Heart left ventricle (tissue), 13 donors: ENCODE measurements at regions not wholly inside any gene's neighbourhood (a gene's known extent, or its start where the extent isn't known, plus 50 kb on each side); places are given as distances from the start of the nearest gene placed in this dataset.

Experiments
- POLR2A ChIP-seq, 2 donors: fragments of 450-650 bp; IDR thresholded peaks; one replicate each; pipeline ENCODE4 v1.6.1; 2017; ENCODE audit warnings: antibody characterized with exemption in 2 of 2, mild to moderate bottlenecking in 2 of 2, moderate library complexity in 2 of 2
- TF ChIP-seq, protein P1 (sequence below), 12 donors: fragments of 200-600 bp; sonication (generic) in 4 of 12; IDR thresholded peaks; one replicate each; pipeline versions ENCODE4 v1.5.0 to v1.8.0; 2018 to 2022; ENCODE audit warnings: antibody characterized with exemption in 12 of 12, mild to moderate bottlenecking in 5 of 12
- donor health status: ischemic (EF 13 %, LVEDD 7.1; RV severe dilation, severe dysfunction).
- donor health status: DM: no; HTN: yes; CAD: no.
- donor health status: DM: no; HTN: no; CAD: no.
- donor health status: ischemic (EF 25% LVEDD 6.9; RV normal size, moderate dysfunction).
- donor health status: ischemic (EF 25% LVEDD 5.7; RV mildly dilated, moderate dysfunction).
- donor health status: ischemic (EF 35%, LVEDD 5.7; RV mildly dilated, moderate dysfunction).
- donor health status: nonischemic (EF 11% LVEDD 7.7; RV severe dilation, severe dysfunction).
- donor health status: DM: yes; HTN: yes; CAD: no.
- donor health status: PGD.
- donor health status: ischemic (EF 29% LVEDD 5.4; RV normal size, mild dysfunction).
- donor health status: nonischemic (EF 23%, LVEDD 6.1; RV moderate dilation, normal function).

DNA sequence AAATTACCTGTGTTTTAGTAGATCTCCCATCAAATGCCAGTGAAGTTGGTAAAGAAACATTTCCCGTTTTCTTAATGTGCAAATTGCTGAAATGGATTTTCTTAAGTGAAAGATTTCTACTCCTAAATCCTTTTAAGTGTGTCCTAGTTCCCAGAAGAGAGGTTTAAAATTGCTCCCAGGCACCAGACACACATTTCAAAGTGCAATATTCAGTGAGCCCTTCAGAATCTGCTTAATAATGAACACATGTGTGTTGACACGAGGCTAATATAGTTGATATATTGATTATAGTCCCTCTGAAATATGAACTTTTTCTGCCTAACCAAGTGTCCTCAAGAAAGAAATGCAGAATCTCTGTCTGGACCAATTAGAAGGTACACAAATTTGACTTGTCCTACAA is 861.7 kb upstream of the CNTNAP5 start:
- TF ChIP-seq, protein P1, sequence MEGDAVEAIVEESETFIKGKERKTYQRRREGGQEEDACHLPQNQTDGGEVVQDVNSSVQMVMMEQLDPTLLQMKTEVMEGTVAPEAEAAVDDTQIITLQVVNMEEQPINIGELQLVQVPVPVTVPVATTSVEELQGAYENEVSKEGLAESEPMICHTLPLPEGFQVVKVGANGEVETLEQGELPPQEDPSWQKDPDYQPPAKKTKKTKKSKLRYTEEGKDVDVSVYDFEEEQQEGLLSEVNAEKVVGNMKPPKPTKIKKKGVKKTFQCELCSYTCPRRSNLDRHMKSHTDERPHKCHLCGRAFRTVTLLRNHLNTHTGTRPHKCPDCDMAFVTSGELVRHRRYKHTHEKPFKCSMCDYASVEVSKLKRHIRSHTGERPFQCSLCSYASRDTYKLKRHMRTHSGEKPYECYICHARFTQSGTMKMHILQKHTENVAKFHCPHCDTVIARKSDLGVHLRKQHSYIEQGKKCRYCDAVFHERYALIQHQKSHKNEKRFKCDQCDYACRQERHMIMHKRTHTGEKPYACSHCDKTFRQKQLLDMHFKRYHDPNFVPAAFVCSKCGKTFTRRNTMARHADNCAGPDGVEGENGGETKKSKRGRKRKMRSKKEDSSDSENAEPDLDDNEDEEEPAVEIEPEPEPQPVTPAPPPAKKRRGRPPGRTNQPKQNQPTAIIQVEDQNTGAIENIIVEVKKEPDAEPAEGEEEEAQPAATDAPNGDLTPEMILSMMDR (IDR thresholded peaks at IDR 0.05): no peak
- TF ChIP-seq POLR2A (IDR thresholded peaks at IDR 0.05): no peak
